H1 (cell line): ENCODE measurements at regions not wholly inside any gene's neighbourhood (a gene's known extent, or its start where the extent isn't known, plus 50 kb on each side); places are given as distances from the start of the nearest gene placed in this dataset.

Experiments
- CTCF ChIA-PET: fragments of 300-600 bp; sonication (Branson Sonifier 250); formaldehyde crosslinking; loops from one replicate; lab custom pipeline; 2021; ENCODE audit not compliant: partially characterized antibody; lab: Charles Lee
- POLR2A ChIA-PET: fragments of 300-600 bp; sonication (Branson Sonifier 250); formaldehyde crosslinking; loops from one replicate; lab custom pipeline; 2021; ENCODE audit warnings: inconsistent platforms; ENCODE audit not compliant: partially characterized antibody; lab: Charles Lee
- DNase-seq, 2 experiments: peaks; one replicate each; pipeline versions ENCODE4 v3.0.0 to v3.0.0-alpha.2; 2010 to 2022; ENCODE audit warnings: low spot score in 2 of 2, low read depth in 1 of 2, mixed read lengths in 1 of 2
- FAIRE-seq: peaks from 2 replicates; lab custom pipeline; 2011; peaks lifted over from hg19 to GRCh38; lab: Jason Lieb, UNC
- H2AFZ ChIP-seq: 2 replicates; pipeline ENCODE4 v1.8.1; 2012; ENCODE audit warnings: low read length, inconsistent platforms
- H2AK5ac ChIP-seq: 2 replicates; pipeline ENCODE4 v1.6.1; 2013; ENCODE audit warnings: low read depth, low read length
- H2BK120ac ChIP-seq: replicated peaks from 2 replicates; pipeline ENCODE3; 2013; ENCODE audit warnings: low read depth, low read length, inconsistent platforms
- H2BK12ac ChIP-seq: 2 replicates; pipeline ENCODE4 v1.6.1; 2013; ENCODE audit warnings: low read depth, low read length
- H2BK15ac ChIP-seq: 2 replicates; pipeline ENCODE4 v1.6.1; 2013; ENCODE audit warnings: low read length
- H2BK20ac ChIP-seq: 2 replicates; pipeline ENCODE4 v1.6.1; 2013; ENCODE audit warnings: low read length
- H2BK5ac ChIP-seq: 2 replicates; pipeline ENCODE4 v1.6.1; 2013; ENCODE audit warnings: low read depth, low read length
- H3K14ac ChIP-seq: 2 replicates; pipeline ENCODE4 v1.6.1; 2013; ENCODE audit warnings: inconsistent platforms; ENCODE audit not compliant: insufficient read length
- H3K18ac ChIP-seq: 2 replicates; pipeline ENCODE4 v1.6.1; 2013; ENCODE audit warnings: low read length; ENCODE audit errors: extremely low read depth
- H3K23ac ChIP-seq: 2 replicates; pipeline ENCODE4 v1.6.1; 2013; ENCODE audit warnings: inconsistent platforms; ENCODE audit not compliant: insufficient read length
- H3K23me2 ChIP-seq: 2 replicates; pipeline ENCODE4 v1.6.1; 2013; ENCODE audit warnings: low read depth, low read length
- H3K27ac ChIP-seq: 2 replicates; pipeline ENCODE4 v1.6.1; 2011; ENCODE audit warnings: low read depth, low read length, inconsistent platforms
- H3K27me3 ChIP-seq, 4 experiments: replicated peaks in 1 of 4; 1 replicate in 1 of 4; 2 replicates in 3 of 4; pipeline versions ENCODE4 v1.6.1 to v1.8.1; 2011 to 2013; ENCODE audit warnings: low read length in 3 of 4, mild to moderate bottlenecking in 3 of 4, inconsistent platforms in 2 of 4, mixed read lengths in 2 of 4, moderate library complexity in 1 of 4; ENCODE audit not compliant: control insufficient read depth in 3 of 4, insufficient read depth in 3 of 4; ENCODE audit errors: extremely low read depth in 1 of 4
- H3K36me3 ChIP-seq, 4 experiments: 2 replicates each; pipeline versions ENCODE4 v1.6.1 to v1.8.1; 2011 to 2013; ENCODE audit warnings: mild to moderate bottlenecking in 4 of 4, low read length in 3 of 4, moderate library complexity in 2 of 4, control low read depth in 1 of 4, inconsistent platforms in 1 of 4; ENCODE audit not compliant: insufficient read depth in 4 of 4, control insufficient read depth in 2 of 4
- H3K4ac ChIP-seq: replicated peaks from 2 replicates; pipeline ENCODE3; 2013; ENCODE audit warnings: low read length, low read depth, mixed read lengths, inconsistent platforms; ENCODE audit not compliant: insufficient read length
- H3K4me1 ChIP-seq, 4 experiments: replicated peaks in 1 of 4; 1 replicate in 1 of 4; 2 replicates in 3 of 4; pipeline versions ENCODE4 v1.6.1 to v1.8.1; 2011 to 2013; ENCODE audit warnings: low read length in 3 of 4, inconsistent platforms in 2 of 4, mixed read lengths in 1 of 4; ENCODE audit not compliant: insufficient read depth in 4 of 4, control insufficient read depth in 3 of 4
- H3K4me2 ChIP-seq, 2 experiments: 2 replicates each; pipeline versions ENCODE4 v1.6.1 to v1.8.1; 2011 to 2013; ENCODE audit warnings: low read depth in 2 of 2, low read length in 2 of 2, control low read depth in 1 of 2, inconsistent platforms in 1 of 2, mild to moderate bottlenecking in 1 of 2; ENCODE audit not compliant: insufficient read depth in 1 of 2
- H3K4me3 ChIP-seq, 4 experiments: fragments of 200-600, 300-600 bp in 1 of 4; sonication (generic), shearing (Covaris generic), sonication (Bioruptor Twin) in 1 of 4; 2 replicates each; pipeline versions ENCODE4 v1.5.1 to v1.8.1; 2011 to 2016; ENCODE audit warnings: low read length in 4 of 4, low read depth in 3 of 4, control low read depth in 2 of 4, inconsistent platforms in 2 of 4, mild to moderate bottlenecking in 2 of 4, mixed read lengths in 1 of 4, moderate library complexity in 1 of 4; ENCODE audit not compliant: insufficient read depth in 2 of 4; ENCODE audit errors: extremely low read depth in 1 of 4
- H3K56ac ChIP-seq: replicated peaks from 2 replicates; pipeline ENCODE3; 2013; ENCODE audit warnings: low read depth, mild to moderate bottlenecking, mixed read lengths, low read length, inconsistent platforms; ENCODE audit not compliant: insufficient read length
- H3K79me1 ChIP-seq: 2 replicates; pipeline ENCODE4 v1.6.1; 2013; ENCODE audit warnings: low read depth, low read length, control low read depth
- H3K79me2 ChIP-seq, 2 experiments: 2 replicates each; pipeline versions ENCODE4 v1.6.1 to v1.8.1; 2012 to 2013; ENCODE audit warnings: low read length in 2 of 2, mild to moderate bottlenecking in 2 of 2, inconsistent platforms in 1 of 2; ENCODE audit not compliant: insufficient read depth in 2 of 2, control insufficient read depth in 1 of 2
- H3K9ac ChIP-seq, 4 experiments: replicated peaks in 1 of 4; 1 replicate in 1 of 4; 2 replicates in 3 of 4; pipeline versions ENCODE4 v1.6.1 to v1.8.1; 2011 to 2013; ENCODE audit warnings: low read depth in 3 of 4, low read length in 3 of 4, control low read depth in 2 of 4, mild to moderate bottlenecking in 2 of 4, moderate library complexity in 2 of 4, inconsistent platforms in 1 of 4; ENCODE audit errors: extremely low read depth in 1 of 4
- H3K9me3 ChIP-seq, 2 experiments: 2 replicates each; pipeline versions ENCODE4 v1.6.1 to v1.8.1; 2012 to 2013; ENCODE audit warnings: mild to moderate bottlenecking in 2 of 2, moderate library complexity in 2 of 2, control low read depth in 1 of 2, inconsistent platforms in 1 of 2, low read depth in 1 of 2, low read length in 1 of 2, mixed read lengths in 1 of 2; ENCODE audit not compliant: insufficient read depth in 2 of 2
- H4K20me1 ChIP-seq, 2 experiments: replicated peaks in 1 of 2; 2 replicates each; pipeline versions ENCODE3 to v1.8.1; 2011 to 2013; ENCODE audit warnings: inconsistent platforms in 2 of 2, low read length in 2 of 2, mild to moderate bottlenecking in 1 of 2; ENCODE audit not compliant: insufficient read depth in 2 of 2, control insufficient read depth in 1 of 2
- H4K5ac ChIP-seq: 2 replicates; pipeline ENCODE4 v1.6.1; 2013; ENCODE audit warnings: low read length, low read depth, mixed read lengths, inconsistent platforms; ENCODE audit not compliant: insufficient read length
- H4K8ac ChIP-seq: 2 replicates; pipeline ENCODE4 v1.8.0; 2013; ENCODE audit warnings: mild to moderate bottlenecking, moderate library complexity, low read length, inconsistent platforms; ENCODE audit not compliant: insufficient read depth; ENCODE audit errors: extremely low read depth
- H4K91ac ChIP-seq: replicated peaks from 2 replicates; pipeline ENCODE3; 2013; ENCODE audit warnings: low read length, mixed read lengths, inconsistent platforms; ENCODE audit not compliant: insufficient read length
- CHD2 ChIP-seq: IDR thresholded peaks from 2 replicates; pipeline ENCODE4 v1.6.1; 2012; ENCODE audit warnings: low read length, improper control_type of control experiment
- HDAC6 ChIP-seq: IDR thresholded peaks from one replicate; pipeline ENCODE4 v1.7.1; 2012; ENCODE audit warnings: low read depth, mild to moderate bottlenecking, inconsistent platforms, low read length, moderate library complexity
- SP1 ChIP-seq: IDR thresholded peaks from 2 replicates; pipeline ENCODE4 v1.6.1; 2011; ENCODE audit warnings: low read depth, low read length
- SP2 ChIP-seq: IDR thresholded peaks from 2 replicates; pipeline ENCODE4 v1.6.1; 2012; ENCODE audit warnings: mild to moderate bottlenecking, low read length, inconsistent platforms
- SP4 ChIP-seq: IDR thresholded peaks from 2 replicates; pipeline ENCODE4 v1.6.1; 2012; ENCODE audit warnings: low read length, inconsistent platforms
- WGBS, 2 experiments: shearing (Covaris generic) in 1 of 2; methylation state at CpG; one replicate each; pipeline versions ENCODE4 v1.1.6 to v1.1.7; 2013 to 2015; ENCODE audit warnings: low lambda C conversion rate in 2 of 2, mixed read lengths in 2 of 2, inconsistent platforms in 1 of 2, low coverage in 1 of 2, missing lambda C conversion rate in 1 of 2; ENCODE audit not compliant: insufficient replicate concordance in 2 of 2, insufficient coverage in 1 of 2, insufficient read length in 1 of 2; ENCODE audit errors: extremely low coverage in 1 of 2, missing lambda C conversion rate in 1 of 2; 5-methylcytosine and 5-hydroxymethylcytosine counted together

- ChIA-PET POLR2A (no interaction called here), CTCF (interaction anchor here (0.7 kb wide), 1 partner anchor 1166 kb away, joined by 3 read pairs; no protein-coding TSS in a partner anchor)
- 97% methylated on average over 3 of the region's 3 CpGs; no CpG with 5 or more reads in 1 of the 2 experiments for WGBS, 2 experiments
- no peaks in the 10 kb centered on the region for H3K9me3 ChIP-seq
- no peaks in the 10 kb centered on the region for H3K27me3 ChIP-seq
- no peak overlapping the region for H3K4me3 ChIP-seq
- H3K23ac ChIP-seq = no peak overlapping the region
- no peaks in the 10 kb centered on the region for H3K23me2 ChIP-seq
- H2BK20ac ChIP-seq = no peak overlapping the region
- no peak overlapping the region for H2AFZ ChIP-seq
- no peak for FAIRE-seq
- H4K91ac ChIP-seq = no peak overlapping the region
- H4K20me1 ChIP-seq = no peaks in the 10 kb centered on the region
- no peak overlapping the region for H4K8ac ChIP-seq
- H2BK12ac ChIP-seq = no peak overlapping the region
- no peak overlapping the region for H3K4ac ChIP-seq
- no peak overlapping the region for H3K14ac ChIP-seq
- no peak overlapping the region for H3K4me2 ChIP-seq
- H3K4me1 ChIP-seq = no peaks in the 10 kb centered on the region
- H2BK120ac ChIP-seq = no peak overlapping the region
- TF ChIP-seq HDAC6 (no peak), SP1 (no peak), SP4 (no peak), CHD2 (no peak), SP2 (no peak)
- H3K56ac ChIP-seq = no peak overlapping the region
- H3K79me2 ChIP-seq = no peaks in the 10 kb centered on the region
- no peak overlapping the region for H2BK15ac ChIP-seq
- H2BK5ac ChIP-seq = no peak overlapping the region
- no peaks in the 10 kb centered on the region for H3K36me3 ChIP-seq
- no peak overlapping the region for H3K18ac ChIP-seq
- no peak overlapping the region for H4K5ac ChIP-seq
- H3K79me1 ChIP-seq = no peaks in the 10 kb centered on the region
- H2AK5ac ChIP-seq = no peak overlapping the region
- H3K9ac ChIP-seq = no peak overlapping the region
- no peak for DNase-seq
- no peak overlapping the region for H3K27ac ChIP-seq
Measured at GRCh38 chr6:88244721-88245120, 78.6 kb upstream of the CNR1 start.
